WERI-Rb-1 (cell line): ENCODE measurements at regions not wholly inside any gene's neighbourhood (a gene's known extent, or its start where the extent isn't known, plus 50 kb on each side); places are given as distances from the start of the nearest gene placed in this dataset.

Source experiments
- DNase-seq: peaks from one replicate; pipeline ENCODE4 v3.0.0-alpha.2; 2020
- H3K27ac ChIP-seq: fragments of 250-450 bp; sonication (Bioruptor Pico); 2 replicates; pipeline ENCODE4 v1.5.1; 2020; ENCODE audit warnings: mild to moderate bottlenecking, moderate library complexity
- H3K27me3 ChIP-seq: fragments of 250-450 bp; sonication (Bioruptor Pico); 2 replicates; pipeline ENCODE4 v1.5.1; 2021; ENCODE audit warnings: mild to moderate bottlenecking, low read depth, moderate library complexity; ENCODE audit not compliant: insufficient read depth, severe bottlenecking
- H3K36me3 ChIP-seq: fragments of 250-450 bp; sonication (Bioruptor Pico); 2 replicates; pipeline ENCODE4 v1.5.1; 2020; ENCODE audit warnings: mild to moderate bottlenecking, moderate library complexity
- H3K4me3 ChIP-seq: 2 replicates; pipeline ENCODE4 v1.5.1; 2011; ENCODE audit warnings: low read depth, mild to moderate bottlenecking, control low read depth, low read length
- H3K9me3 ChIP-seq: fragments of 250-450 bp; sonication (Bioruptor Pico); 2 replicates; pipeline ENCODE4 v1.5.1; 2021; ENCODE audit warnings: mild to moderate bottlenecking, moderate library complexity; ENCODE audit not compliant: severe bottlenecking
- TF ChIP-seq, protein P1 (sequence below): IDR thresholded peaks from 2 replicates; pipeline ENCODE4 v1.5.1; 2011; ENCODE audit warnings: low read depth, mild to moderate bottlenecking, control low read depth, inconsistent platforms, low read length

DNA sequence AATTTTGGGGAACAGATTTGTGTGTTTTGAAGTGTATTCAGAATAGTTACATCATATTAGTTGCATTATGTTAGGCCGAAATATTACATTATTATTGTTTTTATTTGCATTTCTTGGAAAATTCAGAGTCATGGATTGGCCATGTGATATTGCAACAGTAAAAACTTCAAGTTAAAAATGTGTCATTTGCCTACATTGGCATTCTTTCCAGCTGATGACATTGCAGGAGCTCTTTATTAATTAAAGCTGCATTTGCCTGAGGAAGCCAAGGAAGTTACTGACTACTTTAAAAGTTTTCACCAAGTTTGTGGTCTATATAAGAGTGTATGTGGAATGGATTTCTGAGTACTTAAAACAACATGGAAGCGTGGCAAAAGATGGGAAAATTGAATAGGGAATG lies 726.4 kb upstream of the SGO1 start:
- no peak for DNase-seq
- Histone ChIP-seq H3K9me3 (no peaks in the 10 kb centered on the region), H3K27me3 (no peaks in the 10 kb centered on the region), H3K27ac (no peak overlapping the region), H3K4me3 (no peak overlapping the region), H3K36me3 (no peaks in the 10 kb centered on the region)
- TF ChIP-seq, protein P1, sequence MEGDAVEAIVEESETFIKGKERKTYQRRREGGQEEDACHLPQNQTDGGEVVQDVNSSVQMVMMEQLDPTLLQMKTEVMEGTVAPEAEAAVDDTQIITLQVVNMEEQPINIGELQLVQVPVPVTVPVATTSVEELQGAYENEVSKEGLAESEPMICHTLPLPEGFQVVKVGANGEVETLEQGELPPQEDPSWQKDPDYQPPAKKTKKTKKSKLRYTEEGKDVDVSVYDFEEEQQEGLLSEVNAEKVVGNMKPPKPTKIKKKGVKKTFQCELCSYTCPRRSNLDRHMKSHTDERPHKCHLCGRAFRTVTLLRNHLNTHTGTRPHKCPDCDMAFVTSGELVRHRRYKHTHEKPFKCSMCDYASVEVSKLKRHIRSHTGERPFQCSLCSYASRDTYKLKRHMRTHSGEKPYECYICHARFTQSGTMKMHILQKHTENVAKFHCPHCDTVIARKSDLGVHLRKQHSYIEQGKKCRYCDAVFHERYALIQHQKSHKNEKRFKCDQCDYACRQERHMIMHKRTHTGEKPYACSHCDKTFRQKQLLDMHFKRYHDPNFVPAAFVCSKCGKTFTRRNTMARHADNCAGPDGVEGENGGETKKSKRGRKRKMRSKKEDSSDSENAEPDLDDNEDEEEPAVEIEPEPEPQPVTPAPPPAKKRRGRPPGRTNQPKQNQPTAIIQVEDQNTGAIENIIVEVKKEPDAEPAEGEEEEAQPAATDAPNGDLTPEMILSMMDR: no peak

DNA sequence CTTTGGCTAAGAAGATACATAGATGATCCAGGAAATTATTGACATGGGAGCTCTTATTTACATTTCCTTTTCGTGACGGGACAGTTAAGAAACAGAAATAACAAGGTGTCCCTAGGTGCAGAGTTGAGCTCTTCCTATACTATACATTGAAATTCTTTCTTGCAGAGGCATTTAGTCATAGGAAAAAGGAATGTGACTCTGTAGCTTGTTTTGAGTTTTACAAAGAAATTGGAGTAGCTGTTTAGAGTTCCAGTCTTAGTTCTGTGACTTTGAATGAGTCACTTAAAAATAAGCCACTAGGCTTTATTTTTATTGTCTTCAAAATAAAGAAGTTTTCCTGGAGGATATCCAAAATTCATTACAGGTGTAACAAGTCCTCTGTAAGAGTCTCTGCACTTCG lies 723.5 kb upstream of the SGO1 start:
- DNase-seq: no peak
- no peaks in the 10 kb centered on the region for H3K36me3 ChIP-seq
- H3K9me3 ChIP-seq: no peaks in the 10 kb centered on the region
- H3K27me3 ChIP-seq: no peaks in the 10 kb centered on the region
- TF ChIP-seq, protein P1: no peak
- H3K27ac ChIP-seq: no peak overlapping the region
- no peak overlapping the region for H3K4me3 ChIP-seq

- Histone ChIP-seq H3K27me3 (no peaks in the 10 kb centered on the region), H3K4me3 (no peak overlapping the region), H3K9me3 (no peaks in the 10 kb centered on the region), H3K27ac (no peak overlapping the region), H3K36me3 (no peaks in the 10 kb centered on the region)
- no peak for DNase-seq
- TF ChIP-seq, protein P1: no peak
Observed at GRCh38 chr3:20905210-20905805, 719.3 kb upstream of the SGO1 start.

GRCh38 chr3:20904671-20905070 lies 718.7 kb upstream of the SGO1 start:
- DNase-seq: no peak
- no peaks in the 10 kb centered on the region for H3K36me3 ChIP-seq
- no peaks in the 10 kb centered on the region for H3K27me3 ChIP-seq
- H3K9me3 ChIP-seq: no peaks in the 10 kb centered on the region
- H3K27ac ChIP-seq: no peak overlapping the region
- no peak overlapping the region for H3K4me3 ChIP-seq
- TF ChIP-seq, protein P1: no peak

DNA sequence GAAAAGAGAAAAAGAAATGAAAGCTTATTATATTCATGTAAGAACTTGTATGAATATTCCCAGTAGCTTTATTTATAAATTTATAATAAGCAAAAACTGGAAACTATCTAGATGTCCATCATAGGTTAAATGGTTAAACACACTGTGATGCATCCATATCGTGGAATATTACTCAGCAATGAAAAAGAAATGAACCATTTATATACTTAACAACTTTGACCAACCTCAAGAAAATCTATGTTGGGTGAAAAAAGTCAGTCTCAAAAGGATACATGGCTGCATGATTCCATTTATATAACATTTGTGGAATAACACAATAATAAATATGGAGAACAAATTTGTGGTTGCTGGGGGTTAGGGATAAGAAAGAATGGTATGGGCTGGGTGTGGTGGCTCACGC lies 713.0 kb upstream of the SGO1 start:
- Histone ChIP-seq H3K9me3 (peaks cover 2% of the 10 kb centered on the region), H3K36me3 (no peaks in the 10 kb centered on the region), H3K27me3 (no peaks in the 10 kb centered on the region), H3K4me3 (no peak overlapping the region), H3K27ac (no peak overlapping the region)
- TF ChIP-seq, protein P1: no peak
- no peak for DNase-seq

DNA sequence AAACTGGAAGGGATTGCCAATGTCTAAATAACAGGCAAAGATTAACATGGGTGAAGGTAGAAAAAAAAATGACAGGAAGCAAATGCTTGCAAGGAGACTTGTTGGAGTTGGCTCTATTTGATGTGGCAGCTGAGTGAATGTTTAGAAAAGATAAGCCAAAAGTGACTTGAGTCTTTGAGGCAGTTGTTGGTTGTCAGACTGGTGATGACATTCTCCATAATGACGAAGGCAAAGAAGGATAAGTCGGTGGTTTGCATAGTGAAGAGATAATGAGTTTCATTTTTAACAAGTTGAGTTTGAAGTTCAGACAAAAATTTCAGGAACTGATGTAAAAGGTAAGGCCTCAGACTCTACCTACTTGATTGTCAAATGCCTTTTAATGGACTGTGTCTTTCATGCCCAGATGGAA lies 704.1 kb upstream of the SGO1 start:
- H3K27me3 ChIP-seq: no peaks in the 10 kb centered on the region
- H3K9me3 ChIP-seq: no peaks in the 10 kb centered on the region
- TF ChIP-seq, protein P1: no peak
- no peaks in the 10 kb centered on the region for H3K36me3 ChIP-seq
- no peak overlapping the region for H3K4me3 ChIP-seq
- no peak overlapping the region for H3K27ac ChIP-seq
- no peak for DNase-seq
